SKM-1 treated with dmso at 0.1 percent for 144 hours (cell line): ENCODE measurements at regions not wholly inside any gene's neighbourhood (a gene's known extent, or its start where the extent isn't known, plus 50 kb on each side); places are given as distances from the start of the nearest gene placed in this dataset.

Experiments
- DNase-seq: peaks from one replicate; lab custom pipeline; 2025; ENCODE audit not compliant: unreplicated experiment; lab: John Stamatoyannopoulos, UW

GRCh38 chr2:16181062-16181740 lies 240.9 kb downstream of the MYCN start:
- no peak for DNase-seq

GRCh38 chr2:16180631-16181030 lies 240.3 kb downstream of the MYCN start:
- DNase-seq = no peak

DNA sequence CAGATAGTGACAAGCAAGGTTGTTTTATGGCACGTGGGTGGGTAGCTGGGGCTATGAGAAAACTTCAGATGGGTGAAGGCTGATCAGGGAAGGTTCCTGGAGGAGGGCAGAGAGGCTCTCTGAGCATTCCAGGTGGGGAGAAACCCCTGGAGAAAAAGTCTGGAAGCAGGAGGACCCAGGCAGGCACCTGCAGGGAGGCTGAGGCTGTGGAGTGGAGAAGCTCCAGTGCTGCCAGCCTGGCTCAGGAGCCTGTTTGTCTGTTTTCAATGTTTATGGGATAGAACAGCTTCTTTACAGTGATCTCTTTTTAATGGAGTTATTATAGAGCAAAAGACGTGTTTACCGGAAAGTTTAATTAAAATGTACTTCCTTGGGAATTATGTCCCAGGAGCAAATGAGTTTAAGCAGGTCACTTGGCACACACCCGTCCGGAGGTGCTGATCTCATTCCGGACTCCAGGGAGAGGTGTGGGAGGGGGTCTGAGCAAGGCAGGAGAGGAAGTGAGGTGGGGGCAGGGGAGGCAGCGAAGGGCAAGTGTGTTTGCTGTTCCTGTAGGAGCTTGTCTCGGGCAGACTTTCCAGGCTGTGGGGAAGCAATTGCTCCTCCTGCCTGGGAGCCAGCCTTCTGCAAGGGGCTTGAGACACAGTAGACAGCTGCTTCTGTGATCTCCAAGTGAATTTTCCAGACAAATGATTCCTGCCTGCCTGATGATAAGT lies 239.5 kb downstream of the MYCN start:
- DNase-seq = no peak

- DNase-seq = no peak
Observed at GRCh38 chr2:16178551-16179130, 238.3 kb downstream of the MYCN start.

GRCh38 chr2:16177671-16178180 lies 237.4 kb downstream of the MYCN start:
- DNase-seq = no peak

- no peak for DNase-seq
Observed at GRCh38 chr2:16176971-16177480, 236.7 kb downstream of the MYCN start.

GRCh38 chr2:16175247-16175825 lies 235.0 kb downstream of the MYCN start:
- DNase-seq = no peak

- no peak for DNase-seq
Observed at GRCh38 chr2:16174693-16175045, 234.3 kb downstream of the MYCN start.

GRCh38 chr2:16173893-16174692 lies 233.7 kb downstream of the MYCN start:
- no peak for DNase-seq

DNA sequence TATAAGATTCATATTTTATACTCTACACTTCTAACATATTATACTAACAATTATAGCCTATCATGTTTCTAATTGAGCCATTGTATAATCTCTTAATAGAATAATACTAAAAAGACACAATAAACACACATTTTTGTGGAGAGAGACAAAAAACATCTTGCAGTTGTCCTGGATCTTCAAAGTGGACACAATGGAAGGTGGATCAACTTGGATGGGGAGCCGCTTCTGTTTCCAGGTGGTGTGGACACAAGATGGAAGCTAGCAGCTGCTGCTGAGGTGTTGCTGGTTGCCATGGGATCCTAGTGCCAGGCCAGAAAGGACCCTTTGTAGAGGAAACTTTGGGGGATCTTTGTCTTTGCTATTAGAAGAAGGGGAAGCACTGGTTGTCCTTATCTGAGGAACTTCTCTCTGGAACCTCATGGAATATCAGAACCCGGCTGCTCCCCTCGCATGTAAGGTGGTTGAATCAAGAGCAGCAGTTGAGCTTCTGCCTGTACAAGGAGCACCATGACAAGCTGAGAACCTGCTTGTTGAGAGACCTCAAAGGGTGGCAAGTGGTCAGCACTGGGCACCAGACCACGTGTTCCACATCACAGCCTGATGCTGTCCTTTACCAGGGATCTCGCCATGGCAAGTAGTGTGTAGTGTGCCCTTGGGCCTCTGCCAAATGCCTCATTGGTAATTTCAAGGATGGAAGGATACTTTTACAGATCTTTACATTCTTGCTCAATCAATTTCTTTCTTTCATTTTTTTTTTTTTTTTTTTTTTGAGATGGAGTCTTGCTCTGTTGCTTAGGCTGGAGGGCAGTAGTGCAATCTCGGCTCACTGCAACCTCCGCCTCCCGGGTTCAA lies 232.2 kb downstream of the MYCN start:
- DNase-seq = no peak

DNA sequence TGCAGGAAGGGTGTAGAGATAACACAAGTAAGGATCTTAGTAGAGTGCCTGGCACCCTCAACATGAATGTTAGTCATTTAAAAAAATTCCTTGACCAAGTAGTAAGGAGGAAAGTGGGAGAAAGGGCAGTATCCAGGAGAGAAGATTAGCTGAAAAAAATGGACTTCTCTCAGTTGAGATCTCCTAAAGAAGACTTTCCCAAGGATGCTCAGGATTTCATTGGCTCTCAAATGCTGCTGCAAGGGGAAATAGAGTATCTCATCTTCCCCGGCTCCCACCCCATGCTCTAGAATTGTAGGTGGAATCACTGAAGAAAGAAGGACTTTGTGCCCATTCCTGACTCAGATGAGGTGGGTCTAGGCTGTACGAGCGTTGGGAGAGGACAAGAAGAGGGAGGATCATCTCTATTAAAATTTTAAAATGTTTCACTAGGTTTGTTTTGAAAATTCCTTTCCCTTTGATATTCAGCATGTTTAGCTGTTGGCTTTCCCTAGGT lies 231.1 kb downstream of the MYCN start:
- no peak for DNase-seq

DNA sequence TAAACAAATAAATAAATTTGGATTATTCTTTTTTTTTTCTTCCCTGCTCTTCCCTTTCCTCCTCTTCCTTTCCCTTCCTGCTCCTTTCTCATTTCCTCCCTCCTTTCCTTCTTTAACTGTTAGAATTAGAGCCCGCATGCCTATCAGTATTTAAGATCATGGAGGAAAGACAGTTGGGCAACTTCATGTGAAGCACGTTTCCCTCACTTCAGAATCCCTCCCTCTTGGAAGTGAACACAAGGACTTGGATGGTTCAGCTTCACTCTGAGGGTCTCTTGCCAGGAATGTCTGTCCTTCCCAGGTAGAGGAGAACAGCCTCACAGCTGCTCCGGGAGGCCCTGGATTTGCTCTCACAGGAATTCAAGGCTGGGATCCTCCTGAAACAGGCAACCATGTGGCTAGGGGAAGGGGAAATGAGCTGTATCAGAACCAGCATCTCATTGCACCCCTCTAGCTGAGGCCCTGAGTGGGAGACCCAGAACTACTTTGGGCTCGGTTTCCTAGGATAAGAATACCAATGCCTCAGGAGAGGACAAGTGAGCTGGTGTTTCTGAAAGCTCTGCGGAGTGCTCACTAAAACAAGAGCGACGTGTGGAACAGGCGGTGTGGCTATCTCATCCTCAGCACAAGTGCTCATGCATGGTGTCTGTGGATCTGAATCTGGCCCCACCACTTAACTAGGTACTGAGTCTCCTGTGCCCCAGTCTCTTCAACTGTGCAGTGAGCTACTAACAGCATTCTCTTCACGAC lies 230.5 kb downstream of the MYCN start:
- DNase-seq = no peak

GRCh38 chr2:16169381-16169960 lies 229.1 kb downstream of the MYCN start:
- no peak for DNase-seq

DNA sequence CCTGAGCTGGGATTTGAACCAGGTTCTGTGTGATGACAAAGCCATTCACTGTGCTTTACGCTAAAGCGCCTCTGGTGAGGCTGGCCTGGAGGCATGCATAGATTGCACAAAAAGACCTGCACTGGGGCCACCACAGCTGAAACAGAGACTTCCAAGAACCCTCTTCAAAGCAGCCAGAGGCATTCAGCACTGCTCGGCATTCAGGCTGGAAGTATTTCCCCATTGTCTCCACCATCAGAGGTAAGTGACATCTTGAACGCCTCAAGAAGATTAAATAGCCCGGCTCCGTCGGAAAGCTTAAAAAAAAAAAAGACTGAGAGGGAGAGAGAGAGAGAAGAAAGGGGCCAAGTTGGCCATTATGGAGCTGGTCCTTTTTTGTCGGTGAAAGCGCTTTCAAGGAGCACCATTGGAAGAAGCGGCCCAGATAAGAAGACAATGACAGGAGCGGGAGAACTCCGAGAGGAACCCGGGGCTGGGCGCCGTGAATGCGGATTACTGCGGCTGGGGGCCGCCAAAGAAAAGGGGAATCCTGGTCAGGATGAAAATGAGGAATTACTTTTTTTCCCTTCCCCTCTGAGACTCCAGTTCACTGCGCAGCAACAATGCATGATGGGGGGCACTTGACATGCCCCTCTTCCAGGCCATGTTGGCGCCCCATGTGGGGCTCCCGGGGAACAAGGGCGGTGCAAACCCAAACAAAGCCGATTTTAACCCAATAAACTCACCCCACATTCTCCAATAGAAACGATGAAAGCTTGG lies 228.3 kb downstream of the MYCN start:
- no peak for DNase-seq

DNA sequence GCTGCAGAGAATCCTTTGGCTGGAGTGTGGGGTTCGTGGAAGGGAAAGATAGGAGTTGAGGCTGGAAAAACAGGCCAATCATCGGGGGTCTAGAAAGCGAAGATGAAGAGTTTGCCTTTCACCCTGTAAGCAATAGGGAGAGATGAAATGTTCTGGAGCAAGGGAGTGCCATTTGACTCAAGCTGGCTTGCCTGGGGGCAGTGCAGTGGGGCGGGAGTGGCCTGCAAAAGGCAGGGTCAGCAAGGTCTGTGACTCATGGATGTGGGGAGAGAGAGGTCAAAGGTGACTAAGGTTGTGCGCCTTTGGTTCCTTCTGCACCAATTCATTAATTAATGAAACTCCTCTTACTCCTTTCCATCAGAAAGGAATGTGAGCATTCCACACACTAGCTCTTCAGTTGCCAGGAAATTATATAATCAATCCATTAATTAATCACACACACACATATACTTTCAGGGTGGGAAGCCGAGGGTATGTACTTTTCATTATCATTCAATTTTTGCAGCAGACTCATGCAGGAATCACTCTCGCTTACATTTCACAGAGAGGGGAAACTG lies 227.6 kb downstream of the MYCN start:
- DNase-seq = no peak

- no peak for DNase-seq
Observed at GRCh38 chr2:16167451-16167861, 227.1 kb downstream of the MYCN start.

- DNase-seq = no peak
Observed at GRCh38 chr2:16166327-16166981, 226.1 kb downstream of the MYCN start.
